Type B pancreatic cell (in vitro differentiated cells): ENCODE measurements at regions not wholly inside any gene's neighbourhood (a gene's known extent, or its start where the extent isn't known, plus 50 kb on each side); places are given as distances from the start of the nearest gene placed in this dataset.

ENCODE experiments used
- DNase-seq: peaks from one replicate; pipeline ENCODE4 v3.0.0; 2021; ENCODE audit warnings: mixed read lengths; ENCODE audit not compliant: unreplicated experiment; ENCODE audit errors: extremely low spot score
- H3K27ac Mint-ChIP-seq: 2 replicates; pipeline ENCODE4 v1.8.0; 2021; ENCODE audit warnings: mild to moderate bottlenecking, mixed read lengths
- H3K27me3 Mint-ChIP-seq: 2 replicates; pipeline ENCODE4 v1.8.0; 2021; ENCODE audit warnings: mixed read lengths
- H3K36me3 Mint-ChIP-seq: 2 replicates; pipeline ENCODE4 v1.8.0; 2021; ENCODE audit warnings: mixed read lengths
- H3K4me1 Mint-ChIP-seq: one replicate; pipeline ENCODE4 v1.8.0; 2021; ENCODE audit warnings: mixed read lengths; ENCODE audit not compliant: unreplicated experiment
- H3K4me3 Mint-ChIP-seq: 2 replicates; pipeline ENCODE4 v1.8.0; 2021; ENCODE audit warnings: mild to moderate bottlenecking, mixed read lengths
- H3K9me3 Mint-ChIP-seq: 2 replicates; pipeline ENCODE4 v1.8.0; 2021; ENCODE audit warnings: mixed read lengths
- TF ChIP-seq, protein P1 (sequence below): fragments of 200-600 bp; sonication (generic); conservative IDR thresholded peaks from 2 replicates; pipeline ENCODE4 v1.5.0; 2021; ENCODE audit warnings: antibody characterized with exemption, mild to moderate bottlenecking

GRCh38 chr6:167757821-167758220, 68.9 kb upstream of the AFDN start:
- Mint-ChIP-seq H3K27me3 (peaks cover 4% of the 10 kb centered on the region), H3K4me1 (peaks cover 26% of the 10 kb centered on the region), H3K36me3 (no peaks in the 10 kb centered on the region), H3K4me3 (no peak overlapping the region), H3K27ac (no peak overlapping the region), H3K9me3 (no peaks in the 10 kb centered on the region)
- TF ChIP-seq, protein P1, sequence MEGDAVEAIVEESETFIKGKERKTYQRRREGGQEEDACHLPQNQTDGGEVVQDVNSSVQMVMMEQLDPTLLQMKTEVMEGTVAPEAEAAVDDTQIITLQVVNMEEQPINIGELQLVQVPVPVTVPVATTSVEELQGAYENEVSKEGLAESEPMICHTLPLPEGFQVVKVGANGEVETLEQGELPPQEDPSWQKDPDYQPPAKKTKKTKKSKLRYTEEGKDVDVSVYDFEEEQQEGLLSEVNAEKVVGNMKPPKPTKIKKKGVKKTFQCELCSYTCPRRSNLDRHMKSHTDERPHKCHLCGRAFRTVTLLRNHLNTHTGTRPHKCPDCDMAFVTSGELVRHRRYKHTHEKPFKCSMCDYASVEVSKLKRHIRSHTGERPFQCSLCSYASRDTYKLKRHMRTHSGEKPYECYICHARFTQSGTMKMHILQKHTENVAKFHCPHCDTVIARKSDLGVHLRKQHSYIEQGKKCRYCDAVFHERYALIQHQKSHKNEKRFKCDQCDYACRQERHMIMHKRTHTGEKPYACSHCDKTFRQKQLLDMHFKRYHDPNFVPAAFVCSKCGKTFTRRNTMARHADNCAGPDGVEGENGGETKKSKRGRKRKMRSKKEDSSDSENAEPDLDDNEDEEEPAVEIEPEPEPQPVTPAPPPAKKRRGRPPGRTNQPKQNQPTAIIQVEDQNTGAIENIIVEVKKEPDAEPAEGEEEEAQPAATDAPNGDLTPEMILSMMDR, result no peak
- no peak for DNase-seq

DNA sequence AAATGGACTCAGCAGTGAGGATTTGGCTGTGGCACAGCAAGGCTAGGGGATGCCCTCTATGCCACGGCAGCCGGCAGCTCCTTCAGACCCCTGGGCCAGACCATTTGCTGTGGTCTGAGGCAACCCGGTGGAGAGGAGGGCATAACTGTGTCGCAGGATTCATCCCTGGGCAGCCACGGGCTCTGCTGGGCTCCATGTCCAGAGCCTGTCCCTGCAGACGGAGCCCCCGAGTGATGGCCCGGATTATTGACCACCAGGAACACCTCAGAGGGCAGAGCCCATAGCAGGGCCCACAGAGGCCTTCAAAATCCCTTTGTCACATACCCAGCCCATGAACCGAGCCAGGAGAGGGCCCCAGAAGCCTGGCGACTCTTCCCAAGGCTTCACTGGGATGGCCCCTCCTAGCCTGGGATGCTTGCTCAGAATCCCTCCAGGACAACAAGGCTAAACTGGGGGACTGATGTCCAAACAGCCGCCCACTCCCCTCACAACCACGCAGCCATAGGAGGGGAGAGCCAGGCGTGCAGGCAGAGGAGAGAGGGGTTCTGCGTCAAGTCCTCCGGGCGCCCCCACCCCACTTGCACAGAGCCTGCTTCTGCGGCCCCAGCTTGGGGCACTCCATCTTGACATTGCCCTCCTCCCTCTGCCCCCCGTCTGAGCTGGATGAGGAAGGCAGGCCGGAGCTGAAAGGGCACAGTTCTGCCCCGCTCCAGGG, 68.2 kb upstream of the AFDN start:
- H3K9me3 Mint-ChIP-seq, result no peaks in the 10 kb centered on the region
- H3K36me3 Mint-ChIP-seq, result no peaks in the 10 kb centered on the region
- H3K4me1 Mint-ChIP-seq, result peaks cover 26% of the 10 kb centered on the region
- H3K27ac Mint-ChIP-seq, result no peak overlapping the region
- TF ChIP-seq, protein P1, result no peak
- no peak for DNase-seq
- H3K27me3 Mint-ChIP-seq, result peaks cover 4% of the 10 kb centered on the region
- H3K4me3 Mint-ChIP-seq, result no peak overlapping the region

DNA sequence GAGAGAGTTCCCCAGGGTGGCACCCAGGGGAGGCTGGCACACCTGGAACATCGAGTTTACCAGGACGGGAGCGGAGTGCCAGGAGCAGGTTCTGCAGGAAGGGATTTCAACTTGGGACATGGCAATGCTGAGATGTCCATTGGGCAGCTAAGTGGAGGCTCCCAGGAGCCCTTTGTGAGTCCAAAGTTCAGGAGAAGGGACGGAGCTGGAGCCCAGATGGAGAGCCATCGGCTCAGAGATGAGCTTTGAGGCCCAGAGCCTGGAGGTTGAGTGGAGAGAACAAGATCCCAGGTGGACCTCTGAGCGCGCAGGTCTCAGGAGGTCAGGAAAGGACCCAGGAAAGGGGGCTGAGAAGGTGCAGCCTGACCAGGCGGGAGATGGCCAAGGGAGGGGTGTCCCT, 67.5 kb upstream of the AFDN start:
- DNase-seq, result no peak
- no peak overlapping the region for H3K27ac Mint-ChIP-seq
- H3K4me3 Mint-ChIP-seq, result no peak overlapping the region
- H3K4me1 Mint-ChIP-seq, result peaks cover 21% of the 10 kb centered on the region
- peaks cover 4% of the 10 kb centered on the region for H3K27me3 Mint-ChIP-seq
- no peaks in the 10 kb centered on the region for H3K36me3 Mint-ChIP-seq
- no peaks in the 10 kb centered on the region for H3K9me3 Mint-ChIP-seq
- TF ChIP-seq, protein P1, result no peak

DNA sequence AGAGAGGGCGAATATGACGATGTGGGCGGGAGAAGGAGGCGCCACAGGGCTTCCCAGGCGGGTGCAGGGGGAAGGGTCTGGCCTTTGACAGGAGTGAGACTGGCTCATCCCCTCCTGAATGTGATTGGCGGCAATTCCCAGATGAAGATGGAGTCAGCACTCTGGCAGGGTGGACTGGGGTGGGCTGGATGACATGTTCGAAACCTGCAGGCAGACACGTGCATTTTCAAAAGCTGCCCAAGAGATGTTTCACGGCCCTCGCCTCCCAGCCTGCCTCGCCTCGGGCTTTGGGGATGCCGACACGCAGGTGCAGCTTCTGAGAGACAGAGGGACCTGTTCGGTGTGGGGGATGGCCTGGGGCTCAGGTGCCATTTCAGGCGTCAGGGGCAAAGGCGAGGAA, 66.8 kb upstream of the AFDN start:
- TF ChIP-seq, protein P1, result no peak
- H3K4me3 Mint-ChIP-seq, result no peak overlapping the region
- H3K27ac Mint-ChIP-seq, result no peak overlapping the region
- H3K36me3 Mint-ChIP-seq, result no peaks in the 10 kb centered on the region
- no peak for DNase-seq
- H3K27me3 Mint-ChIP-seq, result peaks cover 4% of the 10 kb centered on the region
- peaks cover 21% of the 10 kb centered on the region for H3K4me1 Mint-ChIP-seq
- no peaks in the 10 kb centered on the region for H3K9me3 Mint-ChIP-seq

GRCh38 chr6:167760979-167761793, 65.5 kb upstream of the AFDN start:
- no peaks in the 10 kb centered on the region for H3K9me3 Mint-ChIP-seq
- no peak overlapping the region for H3K4me3 Mint-ChIP-seq
- DNase-seq, result no peak
- TF ChIP-seq, protein P1, result no peak
- H3K36me3 Mint-ChIP-seq, result no peaks in the 10 kb centered on the region
- H3K27ac Mint-ChIP-seq, result no peak overlapping the region
- peaks cover 4% of the 10 kb centered on the region for H3K27me3 Mint-ChIP-seq
- peaks cover 21% of the 10 kb centered on the region for H3K4me1 Mint-ChIP-seq
